Body of pancreas (tissue), 4 donors: ENCODE measurements at regions not wholly inside any gene's neighbourhood (a gene's known extent, or its start where the extent isn't known, plus 50 kb on each side); places are given as distances from the start of the nearest gene placed in this dataset.

Experiments used
- ATAC-seq: fragments of 150-250 bp; one replicate; pipeline ENCODE4 v1.9.1; 2016
- DNase-seq, 4 donors: peaks; one replicate each; pipeline ENCODE4 v3.0.0-alpha.2; 2019
- H3K27ac ChIP-seq, 4 donors: fragments of 200-600 bp; sonication (generic); 1 replicate in 3 of 4; 2 replicates in 1 of 4; pipeline versions ENCODE4 v1.5.1 to v1.6.1; 2016 to 2019; ENCODE audit warnings: mild to moderate bottlenecking in 1 of 4, mixed read lengths in 1 of 4, moderate library complexity in 1 of 4
- H3K27me3 ChIP-seq, 2 donors: fragments of 200-600 bp; sonication (generic); one replicate each; pipeline ENCODE4 v1.6.0; 2016; ENCODE audit warnings: mild to moderate bottlenecking in 1 of 2
- H3K36me3 ChIP-seq, 2 donors: fragments of 200-600 bp; sonication (generic); replicated peaks in 1 of 2; 2 replicates each; pipeline ENCODE4 v1.5.1; 2016; ENCODE audit warnings: low read depth in 2 of 2; ENCODE audit not compliant: insufficient read depth in 1 of 2
- H3K4me1 ChIP-seq: fragments of 200-600 bp; sonication (generic); one replicate; pipeline ENCODE4 v1.6.0; 2016
- H3K4me3 ChIP-seq, 2 donors: fragments of 200-600 bp; sonication (generic); 1 replicate in 1 of 2; 2 replicates in 1 of 2; pipeline ENCODE4 v1.5.1; 2016 to 2019
- H3K9me3 ChIP-seq, 3 donors: fragments of 200-600 bp; sonication (generic); 1 replicate in 2 of 3; 2 replicates in 1 of 3; pipeline ENCODE4 v1.5.1; 2016
- POLR2A ChIP-seq, 3 donors: fragments of 450-650 bp; IDR thresholded peaks; one replicate each; pipeline ENCODE4 v1.6.1; 2016; ENCODE audit warnings: antibody characterized with exemption in 3 of 3, mild to moderate bottlenecking in 2 of 3
- WGBS, 2 donors: methylation state at CpG; one replicate each; pipeline ENCODE4 v1.1.5; 2017; 5-methylcytosine and 5-hydroxymethylcytosine counted together
- intact Hi-C: fragments of 100-400 bp; cut with DNase I; formaldehyde crosslinking; loops from one replicate; pipeline ENCODE4 v1.15.1; 2023
- TF ChIP-seq, protein P1 (sequence below), 7 experiments: fragments of 450-650 bp in 4 of 7; fragments of 200-600 bp in 3 of 7; sonication (generic) in 3 of 7; IDR thresholded peaks; one replicate each; pipeline ENCODE4 v1.5.1; 2016 to 2019; ENCODE audit warnings: antibody characterized with exemption in 7 of 7

DNA sequence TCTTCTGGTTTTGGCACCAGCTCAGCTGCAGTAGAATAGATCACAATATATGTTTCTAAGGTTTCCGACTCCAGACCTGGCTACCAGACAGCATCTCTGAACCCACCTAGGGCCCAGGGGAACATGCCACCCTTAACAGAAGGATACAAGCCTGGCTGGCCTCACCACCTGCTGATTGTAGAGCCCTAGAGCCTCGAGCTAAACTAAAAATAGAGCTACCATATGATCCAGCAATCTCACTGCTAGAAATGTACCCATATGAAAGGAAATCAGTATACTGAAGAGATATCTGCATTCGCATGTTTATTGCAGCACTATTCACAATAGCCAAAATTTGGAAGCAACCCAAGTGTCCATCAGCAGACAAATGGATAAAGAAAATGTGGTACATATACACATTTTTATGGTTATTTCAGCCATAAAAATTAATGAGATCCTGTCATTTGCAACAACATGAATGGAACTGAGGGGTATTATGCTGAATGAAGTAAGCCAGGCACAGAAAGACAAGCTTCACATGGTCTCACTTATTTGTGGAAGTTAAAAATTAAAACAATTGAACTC lies 242.4 kb upstream of the SLC39A10 start:
- no peaks in the 10 kb centered on the region for H3K9me3 ChIP-seq
- H3K4me3 ChIP-seq: no peak overlapping the region
- 74 to 76% methylated on average over 3 of the region's 3 CpGs for WGBS, 2 donors
- ATAC-seq (no peak), DNase-seq (no peak)
- H3K27ac ChIP-seq: no peak overlapping the region
- H3K36me3 ChIP-seq: no peaks in the 10 kb centered on the region
- H3K4me1 ChIP-seq: no peaks in the 10 kb centered on the region
- TF ChIP-seq, protein P1, sequence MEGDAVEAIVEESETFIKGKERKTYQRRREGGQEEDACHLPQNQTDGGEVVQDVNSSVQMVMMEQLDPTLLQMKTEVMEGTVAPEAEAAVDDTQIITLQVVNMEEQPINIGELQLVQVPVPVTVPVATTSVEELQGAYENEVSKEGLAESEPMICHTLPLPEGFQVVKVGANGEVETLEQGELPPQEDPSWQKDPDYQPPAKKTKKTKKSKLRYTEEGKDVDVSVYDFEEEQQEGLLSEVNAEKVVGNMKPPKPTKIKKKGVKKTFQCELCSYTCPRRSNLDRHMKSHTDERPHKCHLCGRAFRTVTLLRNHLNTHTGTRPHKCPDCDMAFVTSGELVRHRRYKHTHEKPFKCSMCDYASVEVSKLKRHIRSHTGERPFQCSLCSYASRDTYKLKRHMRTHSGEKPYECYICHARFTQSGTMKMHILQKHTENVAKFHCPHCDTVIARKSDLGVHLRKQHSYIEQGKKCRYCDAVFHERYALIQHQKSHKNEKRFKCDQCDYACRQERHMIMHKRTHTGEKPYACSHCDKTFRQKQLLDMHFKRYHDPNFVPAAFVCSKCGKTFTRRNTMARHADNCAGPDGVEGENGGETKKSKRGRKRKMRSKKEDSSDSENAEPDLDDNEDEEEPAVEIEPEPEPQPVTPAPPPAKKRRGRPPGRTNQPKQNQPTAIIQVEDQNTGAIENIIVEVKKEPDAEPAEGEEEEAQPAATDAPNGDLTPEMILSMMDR (IDR thresholded peaks at IDR 0.05): no peak
- TF ChIP-seq POLR2A (IDR thresholded peaks at IDR 0.05): no peak
- no peaks in the 10 kb centered on the region for H3K27me3 ChIP-seq
- intact Hi-C loops: no loop called here

DNA sequence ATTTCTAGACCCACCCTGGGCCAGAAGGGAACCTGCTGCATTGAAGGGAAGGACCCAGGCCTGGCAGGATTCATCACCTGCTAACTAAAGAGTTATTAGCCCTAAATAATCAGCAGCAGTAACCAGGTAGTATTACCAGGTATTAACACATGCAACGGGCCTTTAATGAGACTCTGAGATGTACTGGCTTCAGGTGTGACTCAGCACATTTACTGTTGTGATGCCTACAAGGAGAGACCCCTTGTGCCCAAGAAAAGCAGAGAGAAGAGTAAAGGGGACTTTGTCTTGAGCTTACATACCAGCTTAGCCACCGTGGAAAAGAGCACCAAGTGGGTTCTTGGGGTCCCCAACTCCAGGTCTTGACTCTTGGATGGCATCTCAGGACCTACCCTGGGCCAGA lies 243.1 kb upstream of the SLC39A10 start:
- DNase-seq: no peak
- Histone ChIP-seq H3K36me3 (no peaks in the 10 kb centered on the region), H3K4me1 (no peaks in the 10 kb centered on the region), H3K27ac (no peak overlapping the region), H3K4me3 (no peak overlapping the region), H3K9me3 (no peaks in the 10 kb centered on the region), H3K27me3 (no peaks in the 10 kb centered on the region)
- TF ChIP-seq POLR2A (IDR thresholded peaks at IDR 0.05): no peak
- TF ChIP-seq, protein P1 (IDR thresholded peaks at IDR 0.05): no peak
- 71 to 73% methylated on average over 2 of the region's 2 CpGs for WGBS, 2 donors
- intact Hi-C loops: no loop called here
- no peak for ATAC-seq

DNA sequence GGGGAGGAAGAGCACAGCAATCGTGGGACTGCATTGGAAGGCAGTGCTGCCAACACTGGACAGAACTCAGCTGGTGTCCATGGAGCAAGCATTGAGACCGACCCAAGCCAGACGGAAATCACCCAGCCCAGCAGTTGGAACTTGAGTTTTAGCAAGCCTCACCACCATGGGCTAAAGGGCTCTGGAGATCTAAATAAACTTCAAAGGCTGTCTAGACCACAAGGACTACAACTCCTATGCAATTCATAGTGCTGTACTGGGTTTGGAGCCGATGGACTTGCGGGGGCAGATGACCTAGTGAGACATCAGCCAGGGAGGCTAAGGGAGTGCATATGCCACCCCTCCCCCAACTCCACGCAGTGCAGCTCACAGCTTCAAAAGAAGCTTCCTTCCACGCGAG lies 243.6 kb upstream of the SLC39A10 start:
- H3K4me1 ChIP-seq: no peaks in the 10 kb centered on the region
- no peaks in the 10 kb centered on the region for H3K9me3 ChIP-seq
- intact Hi-C loops: no loop called here
- no peak overlapping the region for H3K4me3 ChIP-seq
- no peaks in the 10 kb centered on the region for H3K27me3 ChIP-seq
- no peak overlapping the region for H3K27ac ChIP-seq
- no peaks in the 10 kb centered on the region for H3K36me3 ChIP-seq
- TF ChIP-seq POLR2A (IDR thresholded peaks at IDR 0.05): no peak
- TF ChIP-seq, protein P1 (IDR thresholded peaks at IDR 0.05): no peak
- ATAC-seq (no peak), DNase-seq (no peak)
- 66 to 67% methylated on average over 6 to 8 of the region's 8 CpGs for WGBS, 2 donors

DNA sequence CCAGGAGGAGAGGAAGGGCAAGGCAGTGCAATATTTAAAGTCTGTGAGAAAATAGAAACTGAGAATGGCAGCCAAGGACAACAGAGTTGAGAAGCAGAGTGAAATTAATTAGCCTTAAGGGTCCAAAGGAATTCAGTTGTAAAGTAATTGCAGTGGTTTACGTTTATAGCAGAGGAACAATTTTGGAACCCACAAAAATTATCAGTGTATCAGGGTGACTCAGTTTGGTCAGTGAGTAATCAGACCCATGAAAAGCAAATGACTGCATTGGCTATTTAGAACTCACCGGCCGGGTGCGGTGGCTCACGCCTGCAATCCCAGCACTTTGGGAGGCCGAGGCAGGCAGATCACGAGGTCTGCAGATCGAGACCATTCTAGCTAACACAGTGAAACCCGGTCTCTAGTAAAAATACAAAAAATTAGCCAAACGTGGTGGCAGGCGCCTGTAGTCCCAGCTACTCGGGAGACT lies 245.8 kb upstream of the SLC39A10 start:
- no peak for ATAC-seq
- no peaks in the 10 kb centered on the region for H3K36me3 ChIP-seq
- intact Hi-C loops: no loop called here

More for the DNA sequence above, 245.8 kb upstream of the SLC39A10 start:
- no peak overlapping the region for H3K27ac ChIP-seq
- no peak for DNase-seq
- 80 to 82% methylated on average over 12 of the region's 12 CpGs for WGBS, 2 donors
- H3K4me3 ChIP-seq: no peak overlapping the region
- TF ChIP-seq, protein P1 (IDR thresholded peaks at IDR 0.05): no peak
- no peak for TF ChIP-seq POLR2A (IDR thresholded peaks at IDR 0.05)
- H3K4me1 ChIP-seq: no peaks in the 10 kb centered on the region
- H3K27me3 ChIP-seq: no peaks in the 10 kb centered on the region
- no peaks in the 10 kb centered on the region for H3K9me3 ChIP-seq
